ENCODE measurements at regions not wholly inside any gene's neighbourhood (a gene's known extent, or its start where the extent isn't known, plus 50 kb on each side); places are given as distances from the start of the nearest gene placed in this dataset.

DNA sequence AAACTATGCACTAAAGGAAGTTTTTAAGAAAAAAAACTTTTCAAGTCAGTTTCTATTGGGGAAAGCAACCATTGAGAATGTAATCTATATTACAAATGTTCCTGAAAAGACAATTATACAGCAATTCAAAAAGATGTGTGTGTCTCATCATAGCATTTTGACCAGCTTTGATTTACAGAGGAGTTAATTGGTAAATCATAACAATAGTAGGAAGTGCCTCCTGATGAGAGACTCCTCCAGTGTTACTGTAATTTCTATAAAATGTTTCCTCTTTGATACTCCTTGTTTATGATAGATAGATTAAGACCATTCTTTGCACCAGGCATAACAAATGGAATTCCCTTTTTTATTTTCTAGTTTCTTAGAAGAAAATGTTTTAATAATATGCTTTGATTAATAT, 249.9 kb downstream of the CALCRL start:
- no peaks in the 10 kb centered on the region for H3K36me3 Mint-ChIP-seq
- H3K27me3 Mint-ChIP-seq (ENCODE audit: low read depth in 3 of 3): no peaks in the 10 kb centered on the region
- Histone ChIP-seq H3K79me2 (ENCODE audit: insufficient read depth, low read length) (no peaks in the 10 kb centered on the region), H3K9ac (ENCODE audit: insufficient read depth, low read length, poor library complexity, severe bottlenecking) (no peak overlapping the region), H3K27me3 (ENCODE audit: control insufficient read depth in 2 of 2, insufficient read depth in 2 of 2, low read length in 2 of 2) (no peaks in the 10 kb centered on the region), H3K4me2 (replicated peaks; ENCODE audit: extremely low read depth, low read length, poor library complexity, severe bottlenecking) (no peak overlapping the region), H4K20me1 (ENCODE audit: insufficient read depth, low read length) (no peaks in the 10 kb centered on the region), H2AFZ (ENCODE audit: insufficient read depth, low read depth, low read length, poor library complexity, severe bottlenecking) (no peak overlapping the region), H3K36me3 (replicated peaks in 1 of 2; ENCODE audit: control insufficient read depth in 1 of 2, insufficient read depth in 2 of 2, low read length in 2 of 2) (no peaks in the 10 kb centered on the region), H3K9me3 (replicated peaks in 1 of 2; ENCODE audit: control insufficient read depth in 1 of 2, insufficient read depth in 1 of 2, low read length in 2 of 2) (no peaks in the 10 kb centered on the region), H3K27ac (ENCODE audit: low read depth in 1 of 2, low read length in 2 of 2) (no peak overlapping the region), H3K4me1 (ENCODE audit: control insufficient read depth in 1 of 2, insufficient read depth in 2 of 2, low read length in 2 of 2) (no peaks in the 10 kb centered on the region), H3K4me3 (replicated peaks in 1 of 3; ENCODE audit: low read depth in 2 of 3, low read length in 3 of 3) (no peak overlapping the region)
- DNase-seq: no peak
- intact Hi-C loops (cut with micrococcal nuclease): no loop called here
- TF ChIP-seq, protein P1, sequence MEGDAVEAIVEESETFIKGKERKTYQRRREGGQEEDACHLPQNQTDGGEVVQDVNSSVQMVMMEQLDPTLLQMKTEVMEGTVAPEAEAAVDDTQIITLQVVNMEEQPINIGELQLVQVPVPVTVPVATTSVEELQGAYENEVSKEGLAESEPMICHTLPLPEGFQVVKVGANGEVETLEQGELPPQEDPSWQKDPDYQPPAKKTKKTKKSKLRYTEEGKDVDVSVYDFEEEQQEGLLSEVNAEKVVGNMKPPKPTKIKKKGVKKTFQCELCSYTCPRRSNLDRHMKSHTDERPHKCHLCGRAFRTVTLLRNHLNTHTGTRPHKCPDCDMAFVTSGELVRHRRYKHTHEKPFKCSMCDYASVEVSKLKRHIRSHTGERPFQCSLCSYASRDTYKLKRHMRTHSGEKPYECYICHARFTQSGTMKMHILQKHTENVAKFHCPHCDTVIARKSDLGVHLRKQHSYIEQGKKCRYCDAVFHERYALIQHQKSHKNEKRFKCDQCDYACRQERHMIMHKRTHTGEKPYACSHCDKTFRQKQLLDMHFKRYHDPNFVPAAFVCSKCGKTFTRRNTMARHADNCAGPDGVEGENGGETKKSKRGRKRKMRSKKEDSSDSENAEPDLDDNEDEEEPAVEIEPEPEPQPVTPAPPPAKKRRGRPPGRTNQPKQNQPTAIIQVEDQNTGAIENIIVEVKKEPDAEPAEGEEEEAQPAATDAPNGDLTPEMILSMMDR (IDR thresholded peaks at IDR 0.05): no peak
- no peak overlapping the region for H3K4me3 Mint-ChIP-seq
- H3K4me1 Mint-ChIP-seq: no peaks in the 10 kb centered on the region
- H3K9me3 Mint-ChIP-seq: peaks cover 0 to 6% (median 4%) of the 10 kb centered on the region in 7 donors
- no peak overlapping the region for H3K27ac Mint-ChIP-seq

- no peak overlapping the region for H3K9ac ChIP-seq (ENCODE audit: insufficient read depth, low read length, poor library complexity, severe bottlenecking)
- no peak overlapping the region for H3K4me3 ChIP-seq (replicated peaks in 1 of 3; ENCODE audit: low read depth in 2 of 3, low read length in 3 of 3)
- TF ChIP-seq, protein P1 (IDR thresholded peaks at IDR 0.05): no peak
- H3K36me3 Mint-ChIP-seq: no peaks in the 10 kb centered on the region
- H3K4me1 Mint-ChIP-seq: no peaks in the 10 kb centered on the region
- no peak overlapping the region for H3K4me3 Mint-ChIP-seq
- no peaks in the 10 kb centered on the region for H3K27me3 Mint-ChIP-seq (ENCODE audit: low read depth in 3 of 3)
- H3K4me1 ChIP-seq (ENCODE audit: control insufficient read depth in 1 of 2, insufficient read depth in 2 of 2, low read length in 2 of 2): no peaks in the 10 kb centered on the region
- no peak overlapping the region for H3K27ac ChIP-seq (ENCODE audit: low read depth in 1 of 2, low read length in 2 of 2)
- no peaks in the 10 kb centered on the region for H3K79me2 ChIP-seq (ENCODE audit: insufficient read depth, low read length)
- no peaks in the 10 kb centered on the region for H3K9me3 ChIP-seq (replicated peaks in 1 of 2; ENCODE audit: control insufficient read depth in 1 of 2, insufficient read depth in 1 of 2, low read length in 2 of 2)
- H3K36me3 ChIP-seq (replicated peaks in 1 of 2; ENCODE audit: control insufficient read depth in 1 of 2, insufficient read depth in 2 of 2, low read length in 2 of 2): no peaks in the 10 kb centered on the region
- H3K27ac Mint-ChIP-seq: no peak overlapping the region
- no peak for DNase-seq
- peaks cover 0 to 3% (median 0%) of the 10 kb centered on the region in 7 donors for H3K9me3 Mint-ChIP-seq
- no peaks in the 10 kb centered on the region for H4K20me1 ChIP-seq (ENCODE audit: insufficient read depth, low read length)
- H2AFZ ChIP-seq (ENCODE audit: insufficient read depth, low read depth, low read length, poor library complexity, severe bottlenecking): no peak overlapping the region
- no peaks in the 10 kb centered on the region for H3K27me3 ChIP-seq (ENCODE audit: control insufficient read depth in 2 of 2, insufficient read depth in 2 of 2, low read length in 2 of 2)
- intact Hi-C loops (cut with micrococcal nuclease): no loop called here
- no peak overlapping the region for H3K4me2 ChIP-seq (replicated peaks; ENCODE audit: extremely low read depth, low read length, poor library complexity, severe bottlenecking)
Measured at GRCh38 chr2:187194049-187194448, 254.0 kb downstream of the CALCRL start.
